ENCODE measurements at regions not wholly inside any gene's neighbourhood (a gene's known extent, or its start where the extent isn't known, plus 50 kb on each side); places are given as distances from the start of the nearest gene placed in this dataset.
"Not testable (repeated sequence)": the region's sequence is repeated elsewhere in the genome, so short reads cannot be mapped to it uniquely, and the experiment has no call there.

- DNase-seq = not testable (repeated sequence)
Observed at GRCh38 chr2:111596808-111597705, 286.9 kb downstream of the ANAPC1 start.

DNA sequence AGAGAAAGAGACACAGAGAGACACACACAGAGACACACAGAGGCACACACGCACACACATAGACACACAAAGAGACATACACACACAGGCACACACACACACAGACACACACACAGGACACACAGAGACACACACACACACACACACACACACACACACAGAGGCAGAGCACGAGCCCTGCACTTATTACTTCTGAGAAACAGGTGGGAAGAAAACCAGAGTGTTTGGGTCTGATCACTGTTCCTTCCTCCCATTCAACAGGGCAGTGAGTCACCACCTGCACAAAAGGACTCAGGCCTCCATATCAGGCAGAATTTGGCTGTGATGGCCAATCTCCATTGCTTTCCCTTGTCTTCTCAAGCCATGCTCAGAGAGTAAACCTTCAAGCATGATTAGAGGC is 285.0 kb downstream of the ANAPC1 start:
- DNase-seq = not testable (repeated sequence)

DNA sequence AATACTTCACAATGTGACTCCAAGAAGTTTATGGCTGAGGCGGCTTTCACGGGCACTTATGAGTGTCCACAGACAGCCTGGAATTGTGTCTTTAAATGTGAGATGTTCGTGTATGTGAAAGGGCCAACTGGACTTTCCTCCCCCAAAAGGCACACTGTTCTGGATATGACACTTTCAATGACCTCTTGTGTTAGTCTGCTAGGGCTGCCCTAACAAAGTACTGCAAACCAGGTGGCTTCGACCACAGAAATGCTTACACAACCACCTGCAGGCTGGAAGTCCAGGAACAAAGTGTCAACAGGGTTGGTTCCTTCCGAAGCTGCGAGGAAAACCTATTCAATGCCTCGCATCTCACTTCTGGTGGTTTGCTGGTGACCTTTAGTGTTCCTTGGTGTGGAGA is 281.7 kb downstream of the ANAPC1 start:
- DNase-seq = not testable (repeated sequence)

GRCh38 chr2:111605798-111606197 is 278.2 kb downstream of the ANAPC1 start:
- not testable (repeated sequence) for DNase-seq

GRCh38 chr2:111606632-111607031 is 277.4 kb downstream of the ANAPC1 start:
- DNase-seq = not testable (repeated sequence)

DNA sequence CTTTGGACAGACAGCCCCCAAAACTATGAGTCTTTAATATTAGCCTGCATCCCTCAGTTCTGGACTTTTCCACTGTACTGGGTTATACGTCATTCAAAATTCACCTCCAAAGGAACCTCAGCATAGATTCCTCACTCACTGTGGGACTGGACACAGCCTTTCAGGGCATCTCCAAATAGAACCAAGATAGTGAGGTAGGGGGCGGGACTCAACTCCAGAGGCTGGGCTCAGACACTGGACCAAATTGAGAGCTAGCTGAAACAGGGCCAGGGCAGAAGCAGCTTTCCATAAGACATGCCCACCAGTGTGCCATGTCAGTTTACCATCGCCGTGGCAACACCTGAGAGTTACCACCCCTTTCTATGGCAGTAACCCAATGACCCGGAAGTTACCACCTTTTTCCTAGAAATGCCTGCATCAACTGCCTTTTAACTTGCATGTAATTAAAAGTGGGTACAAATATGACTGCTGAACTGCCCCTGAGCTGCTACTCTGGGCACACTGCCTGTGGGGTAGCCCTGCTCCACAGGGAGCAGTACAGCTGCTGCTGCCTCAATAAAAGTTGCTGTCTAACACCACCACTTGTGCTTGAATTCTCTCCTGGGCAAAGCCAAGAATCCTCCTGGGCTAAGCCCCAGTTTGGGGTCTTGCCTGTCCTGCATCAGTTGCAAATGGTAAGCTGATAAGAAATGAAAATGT is 274.7 kb downstream of the ANAPC1 start:
- DNase-seq = not testable (repeated sequence)

DNA sequence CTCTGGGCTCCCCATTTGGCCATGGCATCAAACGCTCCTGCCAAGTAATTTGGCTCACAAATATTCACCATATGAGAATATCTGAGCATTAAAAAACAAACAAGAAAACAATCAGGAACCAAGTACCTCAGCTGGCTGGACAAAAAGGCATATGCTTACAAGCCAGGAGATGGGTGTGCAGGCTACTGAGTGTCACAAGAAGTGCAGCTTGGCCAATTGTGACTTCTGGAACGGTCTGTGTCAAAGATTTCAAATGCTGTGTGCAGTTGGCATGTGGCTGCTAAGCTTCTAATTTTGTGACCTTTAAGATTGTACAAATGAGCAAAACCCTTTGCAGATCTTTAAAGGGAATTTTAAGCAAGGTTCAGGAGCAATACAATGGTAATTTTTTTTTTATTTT is 274.0 kb downstream of the ANAPC1 start:
- DNase-seq = not testable (repeated sequence)

GRCh38 chr2:111616651-111617218 is 267.3 kb downstream of the ANAPC1 start:
- DNase-seq = no peak

GRCh38 chr2:111617299-111618225 is 266.4 kb downstream of the ANAPC1 start:
- no peak for DNase-seq

DNA sequence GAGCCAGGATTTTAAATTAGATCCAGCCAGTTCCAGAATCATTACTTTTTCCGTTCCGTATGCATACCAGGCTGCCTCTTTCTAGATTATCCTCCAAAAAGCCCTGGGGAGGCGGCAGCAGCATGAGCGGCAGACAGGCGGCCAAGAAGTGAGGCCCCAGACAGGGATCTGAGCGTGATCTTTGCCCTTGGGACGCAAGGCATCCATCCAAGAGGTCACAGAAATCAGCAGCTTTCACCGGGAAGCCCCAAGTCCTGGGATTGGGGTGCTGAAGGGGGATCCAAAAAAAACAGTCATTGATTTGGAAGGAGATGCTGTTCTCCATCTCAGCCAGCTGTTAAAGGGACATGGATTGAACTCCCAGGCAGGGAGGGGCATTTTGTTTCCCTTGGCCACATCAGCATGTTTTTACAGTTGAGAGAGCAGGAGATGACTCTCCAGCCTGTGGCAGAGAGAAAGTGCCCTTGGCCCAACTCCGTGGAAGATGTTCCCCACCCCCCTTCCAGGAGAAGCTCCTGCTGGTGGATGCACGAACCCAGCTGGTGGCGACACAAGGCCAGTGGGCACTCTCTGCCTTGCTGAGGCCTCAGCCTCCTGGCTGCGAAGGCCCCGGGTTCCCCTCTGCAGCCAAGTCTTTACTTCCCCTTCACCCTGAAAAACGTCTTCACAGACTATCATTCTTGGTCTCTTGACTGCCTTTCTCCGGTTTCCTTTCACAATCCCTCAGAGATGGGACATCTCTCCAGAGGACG is 265.6 kb downstream of the ANAPC1 start:
- no peak for DNase-seq

DNA sequence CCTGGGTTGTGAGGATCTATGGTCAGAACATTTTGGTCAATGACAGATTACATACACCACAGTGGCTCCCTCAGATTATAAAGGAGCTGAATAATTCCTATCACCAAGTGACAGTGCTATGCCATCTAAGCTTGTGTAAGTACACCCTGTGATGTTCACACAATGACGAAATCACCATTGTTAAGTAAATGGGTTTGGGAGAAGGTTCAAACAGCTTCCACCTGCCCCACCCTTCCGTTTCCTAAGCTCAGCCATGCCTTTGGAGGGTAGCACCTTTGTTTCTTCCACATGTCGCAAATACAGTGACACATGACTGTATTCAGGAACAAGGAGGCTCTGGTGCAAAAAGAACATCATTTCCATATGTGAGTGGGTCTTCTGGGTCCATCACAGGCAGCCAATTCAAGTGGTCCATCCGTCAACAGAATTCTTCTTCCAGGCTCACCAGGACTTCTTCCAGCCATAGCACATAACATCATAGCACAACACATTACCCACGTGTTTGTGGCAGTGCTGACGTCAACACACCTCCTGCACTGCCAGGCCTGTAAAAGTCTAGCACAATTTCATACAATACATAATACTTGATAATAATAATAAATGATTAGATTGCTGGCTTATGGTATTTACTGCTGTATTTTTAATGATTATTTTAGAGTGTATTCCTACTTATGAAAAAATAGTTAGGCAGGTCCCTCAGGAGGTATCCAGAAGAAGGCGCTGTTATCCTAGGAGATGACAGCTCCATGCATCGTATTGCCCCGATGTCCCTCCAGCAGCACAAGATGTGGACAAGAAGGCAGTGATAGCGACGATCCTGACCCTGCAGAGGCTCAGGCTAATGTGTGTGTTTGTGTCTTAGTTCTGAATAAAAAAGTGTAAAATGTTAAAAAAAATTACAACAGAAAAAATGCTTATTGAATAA is 264.8 kb downstream of the ANAPC1 start:
- no peak for DNase-seq

GRCh38 chr2:111620281-111620680 is 263.7 kb downstream of the ANAPC1 start:
- no peak for DNase-seq

GRCh38 chr2:111622859-111623258 is 261.1 kb downstream of the ANAPC1 start:
- no peak for DNase-seq

GRCh38 chr2:111623380-111623779 is 260.6 kb downstream of the ANAPC1 start:
- no peak for DNase-seq

DNA sequence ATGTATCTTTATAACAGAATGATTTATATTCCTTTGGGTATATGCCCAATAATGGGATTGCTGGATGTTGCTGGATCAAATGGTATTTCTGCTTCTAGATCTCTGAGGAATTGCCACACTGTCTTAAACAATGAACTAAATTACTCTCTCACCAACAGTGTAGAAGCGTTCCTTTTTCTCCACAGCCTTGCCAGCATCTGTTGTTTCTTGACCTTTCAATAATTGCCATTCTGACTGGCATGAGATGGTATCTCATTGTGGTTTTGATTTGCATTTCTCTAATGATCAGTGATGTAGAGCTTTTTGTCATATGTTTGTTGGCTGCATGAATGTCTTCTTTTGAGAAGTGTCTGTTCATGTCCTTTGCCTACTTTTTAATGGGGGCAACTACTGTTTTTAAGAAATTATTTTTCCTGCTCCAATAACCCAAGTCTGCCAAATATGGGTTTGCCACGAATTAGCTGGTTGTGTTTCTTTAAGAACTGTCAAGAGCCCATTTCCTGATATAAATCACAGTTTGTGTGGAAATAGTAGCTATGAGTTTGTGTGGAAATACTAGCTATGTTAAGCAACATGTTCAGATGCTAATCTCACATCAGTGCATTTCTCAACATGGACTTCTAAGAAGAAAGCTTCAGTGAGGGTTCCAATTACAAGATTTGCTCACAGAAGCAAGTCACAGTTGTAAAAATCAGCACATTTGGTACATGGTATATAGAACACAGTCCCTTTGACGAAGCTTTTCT is 259.4 kb downstream of the ANAPC1 start:
- no peak for DNase-seq

DNA sequence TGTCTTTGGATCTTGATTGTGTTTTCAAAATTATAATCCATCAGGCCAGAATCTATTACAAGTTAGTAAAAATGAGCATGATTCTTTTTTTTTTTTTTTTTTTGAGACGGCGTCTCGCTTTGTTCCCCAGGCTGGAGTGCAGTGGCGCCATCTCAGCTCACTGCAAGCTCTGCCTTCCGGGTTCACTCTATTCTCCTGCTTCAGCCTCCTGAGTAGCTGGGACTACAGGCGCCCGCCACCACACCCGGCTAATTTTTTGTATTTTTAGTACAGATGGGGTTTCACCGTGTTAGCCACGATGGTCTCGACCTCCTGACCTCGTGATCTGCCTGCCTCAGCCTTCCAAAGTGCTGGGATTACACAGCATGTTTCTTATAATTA is 258.8 kb downstream of the ANAPC1 start:
- not testable (repeated sequence) for DNase-seq

DNA sequence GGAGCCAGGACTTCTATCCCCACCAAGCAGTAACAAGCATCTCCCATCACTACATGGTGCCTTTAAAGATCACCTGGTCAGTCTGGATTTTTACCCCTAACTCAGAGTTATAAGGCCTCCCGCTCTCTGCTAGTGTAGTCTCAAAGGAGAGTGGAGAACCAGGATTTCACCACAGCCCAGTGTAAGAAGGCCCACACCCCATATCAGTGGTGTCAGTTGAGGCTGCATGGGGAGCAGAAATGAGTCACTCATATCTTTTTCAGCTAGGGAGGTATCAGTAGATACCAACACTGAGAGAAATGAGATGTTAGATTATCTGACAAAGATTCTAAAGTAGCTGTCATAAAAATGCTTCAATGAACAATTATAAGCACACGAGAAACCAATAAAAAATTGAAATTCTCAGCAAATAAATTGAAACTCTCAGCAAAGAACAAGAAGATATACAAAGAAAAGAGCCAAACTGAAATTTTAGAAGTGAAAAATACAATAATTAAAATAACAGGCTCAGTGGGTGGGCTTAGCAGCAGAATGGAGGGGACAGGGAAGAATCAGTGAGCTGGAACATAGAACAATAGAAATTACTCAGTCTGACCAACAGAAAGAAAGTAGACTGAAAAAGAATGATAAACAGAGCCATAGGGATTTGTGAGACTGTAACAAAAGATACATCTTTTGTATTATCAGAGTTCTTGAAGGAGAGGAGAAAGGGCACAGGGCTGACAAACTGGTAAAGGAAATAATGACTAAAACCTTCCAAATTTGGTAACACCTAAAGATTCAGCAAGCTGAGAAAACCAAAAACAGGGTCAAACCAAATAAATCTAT is 257.7 kb downstream of the ANAPC1 start:
- no peak for DNase-seq

DNA sequence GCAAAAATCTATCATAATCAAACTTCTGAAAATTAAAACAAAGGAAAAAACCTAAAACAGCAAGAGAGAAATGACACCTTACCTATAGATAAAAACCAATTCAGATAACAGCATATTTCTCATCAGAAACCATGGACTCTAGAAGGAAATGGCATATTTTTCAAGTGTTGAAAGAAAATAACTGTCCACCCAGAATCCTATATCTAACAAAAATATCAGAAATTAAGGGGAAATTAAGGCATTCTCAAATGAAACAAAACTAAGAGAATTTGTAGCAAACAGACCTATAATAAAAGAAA is 257.2 kb downstream of the ANAPC1 start:
- no peak for DNase-seq

DNA sequence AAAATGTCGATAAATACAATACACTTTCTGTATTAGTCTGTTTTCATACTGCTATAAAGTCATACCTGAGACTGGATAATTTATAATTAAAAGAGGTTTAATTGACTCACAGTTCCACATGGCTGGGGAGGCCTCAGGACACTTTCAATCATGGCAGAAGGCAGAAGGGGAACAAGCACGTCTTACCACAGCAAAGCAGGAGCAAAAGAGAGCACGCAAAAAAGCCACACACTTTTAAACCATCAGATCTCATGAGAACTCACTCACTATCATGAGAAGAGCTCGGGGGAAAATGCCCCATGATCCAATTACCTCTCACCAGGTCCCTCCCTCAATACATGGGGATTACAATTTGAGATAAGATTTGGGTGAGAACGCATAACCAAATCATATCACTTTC is 256.7 kb downstream of the ANAPC1 start:
- no peak for DNase-seq

All from activated T-cell treated with anti-CD3 and anti-CD28 coated beads, Interleukin-2, amount 50 U/mL, for 1 hour (primary cell).